ENCODE measurements at regions not wholly inside any gene's neighbourhood (a gene's known extent, or its start where the extent isn't known, plus 50 kb on each side); places are given as distances from the start of the nearest gene placed in this dataset.
"Not testable (repeated sequence)": the region's sequence is repeated elsewhere in the genome, so short reads cannot be mapped to it uniquely, and the experiment has no call there.

- Mint-ChIP-seq H3K36me3 (ENCODE audit: low read depth) (no peaks in the 10 kb centered on the region), H3K27me3 (no peaks in the 10 kb centered on the region)
- intact Hi-C loops (cut with micrococcal nuclease), result no loop called here
These were observed 144.2 kb upstream of the RAPGEF2 start for GRCh38 chr4:158958489-158959270.

GRCh38 chr4:158962393-158962792, 140.5 kb upstream of the RAPGEF2 start:
- H3K27ac Mint-ChIP-seq, result no peak overlapping the region
- peaks cover 2% of the 10 kb centered on the region for H3K27me3 Mint-ChIP-seq
- no peak overlapping the region for H3K4me3 Mint-ChIP-seq
- H3K4me1 Mint-ChIP-seq (ENCODE audit: low read depth), result peaks cover 6% of the 10 kb centered on the region
- no peaks in the 10 kb centered on the region for H3K9me3 Mint-ChIP-seq
- H3K36me3 Mint-ChIP-seq (ENCODE audit: low read depth), result no peaks in the 10 kb centered on the region
- intact Hi-C loops (cut with micrococcal nuclease), result no loop called here

More at GRCh38 chr4:158958489-158959270, 144.2 kb upstream of the RAPGEF2 start:
- Mint-ChIP-seq H3K4me1 (ENCODE audit: low read depth) (peaks cover 6% of the 10 kb centered on the region), H3K9me3 (peaks cover 6% of the 10 kb centered on the region), H3K4me3 (no peak overlapping the region), H3K27ac (no peak overlapping the region)

- H3K9me3 Mint-ChIP-seq, result not testable (repeated sequence)
These were observed 139.6 kb upstream of the RAPGEF2 start for GRCh38 chr4:158963282-158963681.

GRCh38 chr4:158964114-158964727, 138.7 kb upstream of the RAPGEF2 start:
- no peaks in the 10 kb centered on the region for H3K36me3 Mint-ChIP-seq (ENCODE audit: low read depth)
- peaks cover 6% of the 10 kb centered on the region for H3K4me1 Mint-ChIP-seq (ENCODE audit: low read depth)
- H3K27ac Mint-ChIP-seq, result no peak overlapping the region
- intact Hi-C loops (cut with micrococcal nuclease), result no loop called here
- no peaks in the 10 kb centered on the region for H3K9me3 Mint-ChIP-seq
- no peak overlapping the region for H3K4me3 Mint-ChIP-seq
- peaks cover 2% of the 10 kb centered on the region for H3K27me3 Mint-ChIP-seq

More at GRCh38 chr4:158963282-158963681, 139.6 kb upstream of the RAPGEF2 start:
- H3K27me3 Mint-ChIP-seq; H3K36me3 Mint-ChIP-seq (ENCODE audit: low read depth); H3K4me3 Mint-ChIP-seq; intact Hi-C loops (cut with micrococcal nuclease); H3K27ac Mint-ChIP-seq; H3K4me1 Mint-ChIP-seq (ENCODE audit: low read depth): not testable (repeated sequence)

GRCh38 chr4:158964728-158965124, 138.2 kb upstream of the RAPGEF2 start:
- Mint-ChIP-seq H3K27me3 (peaks cover 2% of the 10 kb centered on the region), H3K4me1 (ENCODE audit: low read depth) (peaks cover 9% of the 10 kb centered on the region), H3K27ac (no peak overlapping the region), H3K9me3 (no peaks in the 10 kb centered on the region), H3K36me3 (ENCODE audit: low read depth) (no peaks in the 10 kb centered on the region), H3K4me3 (no peak overlapping the region)
- intact Hi-C loops (cut with micrococcal nuclease), result no loop called here

- Mint-ChIP-seq H3K36me3 (ENCODE audit: low read depth) (no peaks in the 10 kb centered on the region), H3K4me3 (no peak overlapping the region), H3K27ac (no peak overlapping the region), H3K4me1 (ENCODE audit: low read depth) (peaks cover 8% of the 10 kb centered on the region), H3K27me3 (peaks cover 2% of the 10 kb centered on the region), H3K9me3 (no peaks in the 10 kb centered on the region)
- intact Hi-C loops (cut with micrococcal nuclease), result no loop called here
These were observed 137.7 kb upstream of the RAPGEF2 start for GRCh38 chr4:158965226-158965625.

GRCh38 chr4:158966091-158966490, 136.8 kb upstream of the RAPGEF2 start:
- intact Hi-C loops (cut with micrococcal nuclease), result no loop called here
- Mint-ChIP-seq H3K4me1 (ENCODE audit: low read depth) (peaks cover 5% of the 10 kb centered on the region), H3K9me3 (no peaks in the 10 kb centered on the region), H3K4me3 (no peak overlapping the region), H3K36me3 (ENCODE audit: low read depth) (no peaks in the 10 kb centered on the region), H3K27me3 (peaks cover 2% of the 10 kb centered on the region), H3K27ac (no peak overlapping the region)

GRCh38 chr4:158968961-158969360, 133.9 kb upstream of the RAPGEF2 start:
- intact Hi-C loops (cut with micrococcal nuclease), result no loop called here
- no peaks in the 10 kb centered on the region for H3K36me3 Mint-ChIP-seq (ENCODE audit: low read depth)

GRCh38 chr4:158970812-158971211, 132.1 kb upstream of the RAPGEF2 start:
- intact Hi-C loops (cut with micrococcal nuclease), result no loop called here
- Mint-ChIP-seq H3K9me3 (no peaks in the 10 kb centered on the region), H3K36me3 (ENCODE audit: low read depth) (no peaks in the 10 kb centered on the region)

More at GRCh38 chr4:158968961-158969360, 133.9 kb upstream of the RAPGEF2 start:
- Mint-ChIP-seq H3K4me1 (ENCODE audit: low read depth) (peaks cover 5% of the 10 kb centered on the region), H3K27ac (no peak overlapping the region), H3K27me3 (peaks cover 2% of the 10 kb centered on the region), H3K4me3 (no peak overlapping the region), H3K9me3 (no peaks in the 10 kb centered on the region)

GRCh38 chr4:158974438-158974837, 128.4 kb upstream of the RAPGEF2 start:
- intact Hi-C loops (cut with micrococcal nuclease); H3K4me1 Mint-ChIP-seq (ENCODE audit: low read depth); H3K36me3 Mint-ChIP-seq (ENCODE audit: low read depth); H3K4me3 Mint-ChIP-seq; H3K27ac Mint-ChIP-seq; H3K27me3 Mint-ChIP-seq; H3K9me3 Mint-ChIP-seq: not testable (repeated sequence)

More at GRCh38 chr4:158970812-158971211, 132.1 kb upstream of the RAPGEF2 start:
- Mint-ChIP-seq H3K27me3 (peaks cover 2% of the 10 kb centered on the region), H3K27ac (no peak overlapping the region), H3K4me1 (ENCODE audit: low read depth) (peaks cover 5% of the 10 kb centered on the region), H3K4me3 (no peak overlapping the region)

GRCh38 chr4:158980711-158981110, 122.2 kb upstream of the RAPGEF2 start:
- H3K27me3 Mint-ChIP-seq; H3K4me1 Mint-ChIP-seq (ENCODE audit: low read depth); H3K27ac Mint-ChIP-seq; H3K36me3 Mint-ChIP-seq (ENCODE audit: low read depth); intact Hi-C loops (cut with micrococcal nuclease); H3K4me3 Mint-ChIP-seq: not testable (repeated sequence)
- peaks cover 28% of the 10 kb centered on the region for H3K9me3 Mint-ChIP-seq

GRCh38 chr4:158991534-158992155, 111.2 kb upstream of the RAPGEF2 start:
- intact Hi-C loops (cut with micrococcal nuclease), result no loop called here
- Mint-ChIP-seq H3K27ac (no peak overlapping the region), H3K27me3 (no peaks in the 10 kb centered on the region), H3K4me1 (ENCODE audit: low read depth) (peaks cover 20% of the 10 kb centered on the region), H3K4me3 (no peak overlapping the region), H3K36me3 (ENCODE audit: low read depth) (no peaks in the 10 kb centered on the region), H3K9me3 (no peaks in the 10 kb centered on the region)

- no peaks in the 10 kb centered on the region for H3K36me3 Mint-ChIP-seq (ENCODE audit: low read depth)
- no peak overlapping the region for H3K4me3 Mint-ChIP-seq
These were observed 109.0 kb upstream of the RAPGEF2 start for GRCh38 chr4:158993891-158994290.

GRCh38 chr4:158995040-158995439, 107.8 kb upstream of the RAPGEF2 start:
- Mint-ChIP-seq H3K27ac (no peak overlapping the region), H3K36me3 (ENCODE audit: low read depth) (no peaks in the 10 kb centered on the region), H3K4me3 (no peak overlapping the region), H3K9me3 (no peaks in the 10 kb centered on the region), H3K27me3 (no peaks in the 10 kb centered on the region), H3K4me1 (ENCODE audit: low read depth) (peaks cover 29% of the 10 kb centered on the region)
- intact Hi-C loops (cut with micrococcal nuclease), result no loop called here

More at GRCh38 chr4:158993891-158994290, 109.0 kb upstream of the RAPGEF2 start:
- H3K4me1 Mint-ChIP-seq (ENCODE audit: low read depth), result peaks cover 29% of the 10 kb centered on the region
- H3K27me3 Mint-ChIP-seq, result no peaks in the 10 kb centered on the region
- H3K27ac Mint-ChIP-seq, result peak overlapping the region; percentile 48
- intact Hi-C loops (cut with micrococcal nuclease), result no loop called here
- H3K9me3 Mint-ChIP-seq, result no peaks in the 10 kb centered on the region

All from dendritic cell treated with granulocyte-macrophage colony-stimulating factor and Interleukin-4, amounts not matched to agents 40 ng/mL and 50 ng/mL, for 4 days (primary cell).